ENCODE measurements at regions not wholly inside any gene's neighbourhood (a gene's known extent, or its start where the extent isn't known, plus 50 kb on each side); places are given as distances from the start of the nearest gene placed in this dataset.
"Not testable (repeated sequence)": the region's sequence is repeated elsewhere in the genome, so short reads cannot be mapped to it uniquely, and the experiment has no call there.

- Mint-ChIP-seq H3K4me1 (ENCODE audit: low read depth) (no peaks in the 10 kb centered on the region), H3K4me3 (no peak overlapping the region), H3K27ac (no peak overlapping the region), H3K9me3 (peaks cover 4% of the 10 kb centered on the region; the same call in 1 of the 2 replicates), H3K36me3 (ENCODE audit: low read depth) (no peaks in the 10 kb centered on the region), H3K27me3 (ENCODE audit: insufficient read depth) (no peaks in the 10 kb centered on the region)
- TF ChIP-seq CTCF (IDR thresholded peaks at IDR 0.05) = no peak
- DNase-seq = no peak
Measured at GRCh38 chr6:167219967-167220512, 62.3 kb upstream of the GPR31 start.

GRCh38 chr6:167221400-167222201 is 63.8 kb upstream of the GPR31 start:
- H3K4me3 Mint-ChIP-seq = no peak overlapping the region
- DNase-seq = no peak
- no peaks in the 10 kb centered on the region for H3K27me3 Mint-ChIP-seq (ENCODE audit: insufficient read depth)
- H3K9me3 Mint-ChIP-seq = peaks cover 4% of the 10 kb centered on the region; the same call in 1 of the 2 replicates
- no peak overlapping the region for H3K27ac Mint-ChIP-seq
- no peaks in the 10 kb centered on the region for H3K4me1 Mint-ChIP-seq (ENCODE audit: low read depth)
- H3K36me3 Mint-ChIP-seq (ENCODE audit: low read depth) = no peaks in the 10 kb centered on the region
- TF ChIP-seq CTCF (IDR thresholded peaks at IDR 0.05) = no peak

GRCh38 chr6:167225566-167226382 is 65.3 kb upstream of the UNC93A start:
- H3K9me3 Mint-ChIP-seq = peaks cover 26% of the 10 kb centered on the region
- not testable (repeated sequence) for DNase-seq; H3K4me1 Mint-ChIP-seq (ENCODE audit: low read depth); H3K27me3 Mint-ChIP-seq (ENCODE audit: insufficient read depth); H3K36me3 Mint-ChIP-seq (ENCODE audit: low read depth); H3K4me3 Mint-ChIP-seq; H3K27ac Mint-ChIP-seq

- H3K9me3 Mint-ChIP-seq = peaks cover 26% of the 10 kb centered on the region
- H3K27ac Mint-ChIP-seq = no peak overlapping the region
- no peaks in the 10 kb centered on the region for H3K36me3 Mint-ChIP-seq (ENCODE audit: low read depth)
- DNase-seq = no peak
- no peaks in the 10 kb centered on the region for H3K27me3 Mint-ChIP-seq (ENCODE audit: insufficient read depth)
- TF ChIP-seq CTCF (IDR thresholded peaks at IDR 0.05) = no peak
- no peak overlapping the region for H3K4me3 Mint-ChIP-seq
- no peaks in the 10 kb centered on the region for H3K4me1 Mint-ChIP-seq (ENCODE audit: low read depth)
Measured at GRCh38 chr6:167226383-167226685, 64.8 kb upstream of the UNC93A start.

- no peaks in the 10 kb centered on the region for H3K4me1 Mint-ChIP-seq (ENCODE audit: low read depth)
- no peak overlapping the region for H3K27ac Mint-ChIP-seq
- H3K27me3 Mint-ChIP-seq (ENCODE audit: insufficient read depth) = no peaks in the 10 kb centered on the region
- TF ChIP-seq CTCF (IDR thresholded peaks at IDR 0.05) = no peak
- H3K4me3 Mint-ChIP-seq = no peak overlapping the region
- peaks cover 26% of the 10 kb centered on the region for H3K9me3 Mint-ChIP-seq
- H3K36me3 Mint-ChIP-seq (ENCODE audit: low read depth) = no peaks in the 10 kb centered on the region
- DNase-seq = no peak
Measured at GRCh38 chr6:167226791-167227190, 64.3 kb upstream of the UNC93A start.

GRCh38 chr6:167227984-167228383 is 63.1 kb upstream of the UNC93A start:
- Mint-ChIP-seq H3K27me3 (ENCODE audit: insufficient read depth) (no peaks in the 10 kb centered on the region), H3K36me3 (ENCODE audit: low read depth) (no peaks in the 10 kb centered on the region), H3K4me3 (no peak overlapping the region), H3K9me3 (peaks cover 27% of the 10 kb centered on the region), H3K27ac (no peak overlapping the region), H3K4me1 (ENCODE audit: low read depth) (no peaks in the 10 kb centered on the region)
- TF ChIP-seq CTCF (IDR thresholded peaks at IDR 0.05) = no peak
- no peak for DNase-seq
